ENCODE measurements at regions not wholly inside any gene's neighbourhood (a gene's known extent, or its start where the extent isn't known, plus 50 kb on each side); places are given as distances from the start of the nearest gene placed in this dataset.

DNA sequence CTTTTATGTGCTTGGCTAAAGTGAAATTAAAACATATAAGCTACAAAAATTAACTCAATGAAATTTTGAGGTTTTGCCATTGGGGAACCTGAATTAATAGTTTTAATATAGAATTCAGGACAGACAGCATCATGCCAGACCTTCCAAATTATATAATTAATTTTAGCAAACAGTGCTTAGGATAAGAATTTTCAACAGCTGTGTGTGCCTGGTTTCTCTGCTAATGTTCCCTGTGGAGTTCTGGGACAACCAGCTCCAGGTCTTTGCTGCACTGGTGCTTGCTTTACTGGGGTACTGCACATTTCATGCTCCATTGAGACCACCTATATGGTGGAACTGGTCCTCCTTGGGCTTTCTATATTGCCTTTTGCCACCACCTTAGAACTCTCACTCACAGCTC, 199.5 kb downstream of the NDFIP2 start:
- no peak for DNase-seq

DNA sequence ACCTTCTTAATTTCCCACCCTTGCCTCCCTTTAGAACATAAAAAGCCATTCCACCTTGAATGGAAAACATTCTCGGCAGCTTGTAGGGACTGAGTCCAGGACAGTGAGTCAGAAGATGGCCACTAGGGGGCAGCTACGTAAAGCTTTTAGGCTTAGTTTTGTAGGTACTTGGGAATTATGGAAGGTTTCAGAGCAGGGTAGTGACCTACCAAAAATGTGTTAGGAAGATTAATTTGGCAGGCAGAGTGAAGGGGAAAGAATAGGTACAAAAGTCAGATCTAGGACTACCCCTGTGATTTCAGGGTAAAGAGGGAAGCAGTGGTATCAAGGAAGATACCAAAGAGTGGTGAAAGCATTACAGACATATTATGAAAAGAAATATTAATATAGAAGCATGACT, 198.4 kb downstream of the NDFIP2 start:
- peak; percentile 19 to 70 for DNase-seq

DNA sequence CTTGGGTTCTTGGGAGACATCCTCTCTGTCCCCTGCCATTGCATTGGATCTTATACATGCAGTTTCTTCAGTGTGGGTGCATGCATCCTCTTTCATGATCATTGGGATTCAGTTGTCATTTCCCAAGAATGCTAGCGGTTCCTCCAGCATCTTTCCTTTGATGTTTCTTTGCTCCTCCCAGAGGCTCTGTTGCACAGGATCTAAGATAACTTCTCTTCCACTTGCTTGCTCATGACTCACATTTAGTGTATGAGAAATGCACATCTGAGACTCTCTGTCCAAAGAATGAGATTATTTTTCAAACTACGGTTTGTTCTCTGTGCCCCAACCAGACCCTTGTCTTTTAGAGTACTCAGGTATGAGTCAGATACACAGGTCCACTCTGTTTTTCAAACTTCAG, 197.1 kb downstream of the NDFIP2 start:
- no peak for DNase-seq

DNA sequence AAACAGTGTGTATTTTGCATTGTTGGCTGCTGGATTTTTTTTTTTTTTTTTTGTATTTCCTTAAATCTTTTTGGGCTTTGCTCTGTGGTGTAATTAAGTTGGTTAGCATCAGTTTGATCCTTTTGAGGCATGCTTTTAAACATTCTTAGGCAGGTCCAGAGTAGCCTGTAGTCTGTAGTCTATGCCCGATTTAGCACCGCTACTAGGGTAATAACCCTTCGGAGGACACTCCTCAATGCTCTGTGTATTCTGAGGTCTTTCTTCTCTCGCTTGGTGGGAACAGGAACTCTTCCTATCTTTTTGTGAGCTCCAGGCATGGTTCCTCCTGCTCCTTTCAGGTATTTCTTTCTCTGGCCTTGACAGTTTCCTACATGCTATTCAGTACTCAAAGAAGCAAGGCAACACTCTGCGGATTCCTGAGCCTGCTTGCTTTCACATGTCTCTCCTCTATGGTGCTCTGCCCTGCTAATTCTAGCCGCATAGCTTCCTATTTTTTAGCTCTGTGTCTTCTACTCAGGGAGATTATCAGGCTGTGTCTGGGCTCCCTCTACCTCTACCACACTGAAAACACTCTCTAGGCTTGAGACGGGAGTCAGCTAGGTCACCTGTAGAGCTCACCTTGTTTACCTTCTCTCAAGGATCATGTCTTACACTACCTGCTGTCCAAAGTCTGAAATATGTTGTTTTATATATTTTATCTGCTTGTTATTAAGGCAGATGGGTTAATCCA, 195.1 kb downstream of the NDFIP2 start:
- no peak for DNase-seq

DNA sequence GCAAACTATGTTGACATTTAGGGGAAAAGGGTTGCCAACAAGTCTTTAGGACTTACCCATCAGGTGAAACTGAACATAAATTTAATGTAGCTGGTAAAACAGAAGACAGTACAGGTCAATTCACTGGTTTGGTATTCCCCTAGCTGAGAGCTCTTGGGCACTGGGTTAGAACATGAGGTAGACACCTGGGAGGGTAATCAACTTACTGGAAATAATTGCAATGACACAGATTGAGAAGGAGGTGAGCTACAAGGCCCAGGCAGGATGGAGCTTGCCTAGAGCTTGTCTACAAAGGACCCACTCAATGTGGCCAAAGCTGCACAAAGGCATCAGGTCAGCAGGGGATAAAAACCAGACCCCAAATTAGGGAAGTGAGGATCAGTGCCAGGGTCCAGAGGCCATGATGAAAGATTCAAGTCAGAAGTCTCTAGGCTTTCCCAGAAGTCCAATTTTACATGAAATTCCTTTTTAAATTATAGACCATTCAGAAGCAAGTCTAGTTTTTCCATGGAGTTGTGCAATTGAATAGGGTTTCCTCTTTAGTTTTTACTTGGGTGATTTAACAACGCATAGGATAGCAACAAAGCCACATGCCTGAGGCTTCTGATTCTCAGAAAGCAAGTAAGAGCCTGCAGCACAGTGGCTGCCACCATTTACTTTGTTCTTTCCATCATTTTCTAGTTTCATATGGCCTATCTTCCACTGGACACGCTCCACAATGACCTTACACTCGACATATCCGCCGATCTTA, 194.0 kb downstream of the NDFIP2 start:
- no peak for DNase-seq

DNA sequence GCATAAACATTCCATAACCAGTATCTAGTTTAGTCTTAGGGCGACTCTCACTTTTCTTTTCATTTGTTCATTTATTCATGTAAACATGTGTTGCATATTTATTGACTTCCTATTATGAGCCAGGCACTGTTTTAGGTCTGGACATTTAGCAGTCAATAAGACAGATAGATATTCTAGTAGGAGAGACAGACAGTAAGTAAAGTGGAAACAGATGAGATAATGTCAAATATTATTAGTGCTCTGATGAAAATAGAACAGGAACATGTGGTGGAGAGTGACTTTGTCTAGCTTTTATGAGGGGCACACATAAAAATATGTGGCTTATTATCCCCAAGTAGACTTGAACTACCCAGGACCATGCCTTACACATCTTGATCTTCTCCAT, 193.0 kb downstream of the NDFIP2 start:
- DNase-seq: no peak

DNA sequence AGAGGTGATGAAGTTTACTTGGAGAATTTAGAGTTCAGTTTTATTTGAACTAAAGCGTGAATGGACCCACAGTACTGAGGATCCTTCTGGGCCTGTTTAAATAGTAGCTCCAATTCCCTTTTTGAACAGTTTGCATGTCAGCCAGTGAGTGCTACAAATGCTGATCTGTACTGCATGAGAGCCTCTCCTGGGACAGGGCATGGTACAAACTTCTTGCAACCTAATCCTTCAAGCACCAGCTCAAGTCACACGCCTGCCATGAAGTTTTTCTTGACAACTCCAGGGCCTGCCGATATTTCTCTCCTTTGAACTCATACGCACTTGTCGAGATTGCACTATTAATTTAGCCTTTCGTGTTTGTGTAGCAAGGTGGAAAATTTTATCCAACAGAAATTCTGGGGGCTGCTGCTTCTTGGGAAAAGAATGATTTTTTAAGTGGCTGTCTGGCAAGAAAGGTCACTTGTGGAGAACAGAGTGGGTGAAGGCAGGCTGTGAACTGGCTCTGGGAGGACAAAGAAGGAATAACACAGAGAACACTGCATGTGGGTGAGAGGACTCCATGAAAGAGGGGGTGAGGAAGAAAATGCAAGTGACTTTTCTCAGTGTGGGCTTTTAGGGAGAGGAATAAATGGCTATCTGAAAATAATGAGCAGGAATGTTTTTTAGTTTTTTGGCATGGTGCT, 192.5 kb downstream of the NDFIP2 start:
- no peak for DNase-seq

DNA sequence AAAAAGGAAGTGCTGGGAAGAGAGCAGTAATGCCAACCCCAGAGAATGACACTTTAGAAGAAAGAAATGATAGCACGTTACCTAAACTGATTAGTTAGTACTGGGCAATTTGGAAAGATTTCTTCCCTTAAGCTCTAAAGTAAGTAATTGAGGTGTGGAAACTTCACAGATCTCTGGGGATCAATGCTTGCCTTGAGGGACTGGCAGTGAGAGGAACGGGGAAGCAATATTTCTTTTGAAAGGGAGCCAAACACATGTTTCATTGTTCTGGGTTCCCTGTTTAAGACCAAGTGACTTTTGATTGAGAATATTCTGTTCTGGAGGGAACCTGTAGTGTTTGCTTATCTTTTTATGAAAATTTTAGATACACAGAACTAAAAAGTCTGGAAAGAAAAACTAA, 190.5 kb downstream of the NDFIP2 start:
- DNase-seq: no peak

DNA sequence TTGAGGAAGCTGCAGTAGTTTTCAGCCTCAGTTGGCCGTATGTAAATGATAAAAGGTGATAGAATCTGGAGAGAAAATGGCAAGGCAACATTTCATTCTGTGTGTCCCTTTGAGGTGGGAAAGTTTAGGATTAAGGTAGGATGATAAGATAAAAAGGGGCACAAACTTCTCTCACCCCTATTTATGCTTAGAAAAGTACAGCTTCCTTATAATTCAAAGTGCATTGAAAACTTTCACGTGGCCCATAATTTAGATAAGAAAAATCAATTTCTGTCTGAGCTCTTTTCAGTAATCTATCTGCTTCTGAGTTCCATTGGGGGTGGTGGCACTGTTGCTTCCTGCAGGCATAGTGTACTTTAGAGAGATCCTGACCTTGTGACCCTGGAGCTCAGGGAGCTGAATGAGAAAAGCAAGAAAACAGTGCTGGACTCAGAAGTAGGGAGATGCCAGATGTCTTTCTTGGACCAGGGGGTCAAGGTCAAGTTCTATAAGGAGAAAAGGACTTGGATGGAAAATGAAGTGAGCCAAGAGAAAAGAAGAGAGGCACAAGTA, 187.3 kb downstream of the NDFIP2 start:
- DNase-seq: no peak

DNA sequence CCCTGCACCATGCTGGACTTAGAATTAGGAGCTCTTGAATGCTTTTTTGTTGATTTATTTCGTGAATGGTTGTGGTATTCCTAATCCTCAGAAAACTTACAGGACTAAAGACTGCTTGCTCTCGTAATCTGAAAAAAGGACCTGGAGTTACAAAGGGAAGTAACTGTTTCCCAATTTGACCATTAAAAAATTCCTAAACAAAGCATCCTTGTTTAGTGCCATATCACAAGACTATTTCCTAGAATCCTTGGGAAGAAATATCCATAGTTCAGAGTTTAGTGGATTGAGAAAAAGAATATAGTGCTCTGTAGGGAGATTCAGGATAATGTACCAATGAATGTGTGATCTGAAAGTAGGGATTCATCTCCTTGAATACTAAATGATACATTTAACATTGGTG, 186.8 kb downstream of the NDFIP2 start:
- no peak for DNase-seq

DNA sequence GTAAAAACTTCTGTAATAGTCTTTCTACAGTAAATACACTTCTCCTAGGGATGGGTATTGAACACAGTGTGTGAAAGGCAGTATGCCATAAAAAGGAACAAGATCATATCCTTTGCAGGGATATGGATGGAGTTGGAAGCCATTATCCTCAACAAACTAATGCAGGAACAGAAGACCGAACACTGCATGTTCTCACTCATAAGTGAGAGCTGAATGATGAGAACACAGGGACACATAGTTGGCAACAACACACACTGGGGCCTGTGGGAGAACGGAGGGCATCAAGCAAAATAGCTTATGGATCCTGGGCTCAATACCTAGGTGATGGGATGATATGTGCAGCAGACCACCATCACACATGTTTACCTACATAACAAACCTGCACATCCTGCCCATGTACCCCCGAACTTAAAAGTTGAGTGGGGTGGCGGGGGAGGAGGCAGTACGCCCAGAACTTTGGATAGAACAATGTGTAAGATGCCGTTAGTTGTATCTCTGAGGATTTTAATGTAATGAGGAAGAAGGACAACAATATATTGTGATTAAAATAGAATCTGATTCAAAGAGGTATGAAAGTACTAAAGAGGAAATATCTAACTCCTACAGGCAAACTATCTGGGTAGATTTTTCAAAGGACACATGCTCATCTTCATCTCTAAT, 183.2 kb downstream of the NDFIP2 start:
- no peak for DNase-seq

DNA sequence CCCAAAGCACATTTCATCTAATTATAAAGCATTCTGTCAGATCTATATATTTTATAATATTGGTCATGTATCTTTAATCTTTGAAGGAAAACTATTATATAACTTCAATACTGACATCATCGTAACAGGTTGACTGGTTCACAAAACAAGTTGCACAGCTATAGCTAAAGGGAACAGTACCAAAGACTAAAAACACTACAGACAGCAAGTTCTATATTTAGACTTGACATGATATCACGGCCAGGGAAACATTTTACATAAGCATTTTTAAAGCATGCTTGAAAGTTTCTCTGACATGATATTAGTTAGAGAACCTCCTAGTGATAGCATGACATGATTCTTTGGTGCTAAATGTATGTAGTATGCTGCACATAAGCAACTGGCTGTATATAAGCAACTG, 182.5 kb downstream of the NDFIP2 start:
- DNase-seq: no peak

DNA sequence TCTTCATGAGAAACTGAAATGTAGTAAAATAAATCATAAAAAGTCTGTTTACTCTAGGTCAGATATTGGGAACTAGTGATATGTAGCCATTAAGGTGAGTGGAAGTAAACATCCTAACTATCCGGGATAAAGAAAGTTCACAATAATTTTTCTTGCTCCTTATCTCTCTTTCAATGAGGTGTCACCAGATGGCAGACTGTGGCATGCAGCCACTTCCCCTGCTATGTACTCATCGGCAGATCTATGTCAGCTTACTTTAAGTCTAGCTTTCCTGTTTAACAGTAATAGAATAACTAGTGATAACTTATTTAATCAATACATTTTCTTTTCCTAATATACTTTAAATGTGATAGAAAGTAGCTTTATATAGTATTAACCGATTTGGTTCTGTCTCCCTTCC, 181.9 kb downstream of the NDFIP2 start:
- no peak for DNase-seq

DNA sequence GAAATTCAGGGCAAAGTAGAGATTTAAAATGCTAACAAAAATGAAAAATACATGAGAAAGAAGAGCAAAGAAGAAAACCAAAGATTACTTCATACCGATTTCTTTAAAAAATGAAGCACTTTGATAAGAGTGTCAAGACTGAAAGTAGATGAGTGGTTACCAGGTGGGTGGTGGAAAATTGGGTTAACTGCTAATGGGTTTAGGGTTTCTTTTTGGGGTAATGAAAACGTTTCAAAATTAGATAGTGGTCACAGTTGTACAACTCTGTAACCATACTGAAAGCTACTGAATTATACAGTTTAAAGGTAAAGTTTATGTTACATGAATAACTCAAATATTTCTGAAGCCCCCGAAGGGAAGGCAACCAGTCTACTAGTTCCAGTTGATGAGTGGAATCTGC, 179.4 kb downstream of the NDFIP2 start:
- no peak for DNase-seq

DNA sequence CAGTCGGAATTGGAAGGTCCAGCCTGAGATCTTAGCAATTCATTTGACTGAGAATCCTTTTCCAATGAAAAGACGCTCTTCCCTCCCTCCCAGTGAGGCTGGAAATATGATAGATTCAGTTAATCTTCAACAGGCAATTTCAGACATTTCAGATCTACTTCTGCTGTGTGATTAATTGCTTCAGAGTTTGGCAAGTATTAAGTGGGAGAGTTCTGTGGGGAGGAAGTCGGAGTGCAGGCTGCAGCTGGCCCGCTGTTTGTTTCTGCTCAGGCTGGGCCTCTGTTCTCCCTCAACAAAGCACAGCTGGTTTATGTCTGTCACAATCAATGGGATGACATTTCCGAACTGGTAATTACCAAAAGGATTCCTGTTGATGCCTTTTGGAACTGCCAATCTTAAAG, 178.2 kb downstream of the NDFIP2 start:
- no peak for DNase-seq

DNA sequence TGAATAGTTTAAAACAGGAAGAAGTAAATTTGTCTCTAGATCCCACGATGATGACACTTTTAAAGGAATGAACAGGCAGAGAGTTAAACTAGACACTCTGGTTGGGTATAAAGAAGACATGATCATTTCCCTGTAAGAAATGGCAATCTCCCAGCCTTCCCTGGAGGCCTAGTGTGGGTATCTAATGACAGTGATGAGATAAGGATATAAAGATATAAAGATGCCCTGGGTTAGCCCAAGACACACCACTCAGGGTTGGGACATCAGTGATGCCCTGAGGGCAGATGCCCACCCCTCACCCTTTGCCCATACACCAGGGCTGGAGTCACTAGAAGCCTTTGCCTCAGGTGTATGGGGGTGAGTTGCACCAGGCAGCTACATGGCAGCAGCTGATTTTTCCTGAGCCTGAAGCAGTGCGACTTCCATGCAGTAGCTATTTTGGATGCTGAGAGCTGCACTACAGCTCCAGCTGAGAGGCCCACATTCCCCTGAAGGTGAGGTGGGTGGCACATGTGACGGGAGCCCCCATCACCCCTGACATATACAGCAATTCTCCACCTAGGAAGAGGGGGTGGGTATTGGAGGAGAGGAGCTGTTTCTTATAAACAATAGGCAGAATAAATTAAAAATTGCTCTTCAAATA, 177.5 kb downstream of the NDFIP2 start:
- no peak for DNase-seq

DNA sequence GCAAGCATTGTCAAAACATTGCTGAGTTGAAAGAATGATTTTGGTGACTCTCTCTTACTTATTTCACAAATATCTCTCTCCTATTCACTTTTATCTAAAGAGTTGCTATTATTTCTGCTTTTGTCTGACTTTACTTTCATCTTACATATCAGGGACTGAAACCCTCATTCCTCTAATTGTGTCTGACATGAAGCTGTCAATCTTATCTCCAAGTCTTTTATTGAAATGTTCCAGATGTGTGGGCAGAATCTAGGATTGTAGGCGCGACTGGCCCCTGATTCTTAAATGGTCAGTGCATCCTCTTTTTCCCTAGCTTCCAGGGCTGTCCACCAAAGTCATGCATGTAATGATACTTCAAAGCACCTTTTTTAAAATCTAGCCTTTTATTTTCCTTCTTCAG, 174.6 kb downstream of the NDFIP2 start:
- DNase-seq: no peak

DNA sequence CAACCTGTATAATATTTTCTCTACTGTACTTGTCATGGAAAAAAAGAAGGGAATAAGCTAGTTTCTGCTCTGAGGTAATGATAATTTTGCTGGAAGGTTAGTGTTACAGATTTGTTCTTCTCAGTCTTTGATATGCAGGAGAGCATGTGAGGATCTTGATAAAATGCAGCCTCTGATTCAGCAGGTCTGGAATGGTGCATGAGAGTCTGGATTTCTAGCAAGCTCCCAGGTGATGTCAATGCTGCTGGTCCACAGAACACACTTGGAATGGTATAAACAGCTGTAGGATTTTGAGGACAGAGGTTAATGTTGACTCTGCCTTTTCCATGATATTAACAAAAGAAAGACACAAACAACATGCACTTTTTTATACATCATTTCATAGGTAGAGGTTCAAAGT, 173.6 kb downstream of the NDFIP2 start:
- no peak for DNase-seq

DNA sequence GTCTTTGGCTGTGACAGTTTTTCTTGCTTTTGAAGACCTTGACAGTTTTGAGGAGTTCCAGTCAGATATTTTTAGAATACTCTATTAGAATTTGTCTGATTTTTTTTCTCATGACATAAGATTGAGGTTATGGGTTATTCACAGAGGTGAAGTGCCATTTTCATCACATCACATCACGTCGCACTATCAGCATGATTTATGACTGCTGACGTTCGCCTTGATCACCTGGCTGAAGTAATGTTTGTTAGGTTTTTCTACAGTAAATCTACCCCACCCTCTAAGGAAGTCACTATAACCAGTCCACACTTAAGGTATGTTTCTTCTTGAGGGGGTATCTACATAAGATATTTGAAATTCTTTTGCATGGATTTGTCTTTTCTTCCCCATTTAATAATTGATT, 169.7 kb downstream of the NDFIP2 start:
- DNase-seq: no peak

DNA sequence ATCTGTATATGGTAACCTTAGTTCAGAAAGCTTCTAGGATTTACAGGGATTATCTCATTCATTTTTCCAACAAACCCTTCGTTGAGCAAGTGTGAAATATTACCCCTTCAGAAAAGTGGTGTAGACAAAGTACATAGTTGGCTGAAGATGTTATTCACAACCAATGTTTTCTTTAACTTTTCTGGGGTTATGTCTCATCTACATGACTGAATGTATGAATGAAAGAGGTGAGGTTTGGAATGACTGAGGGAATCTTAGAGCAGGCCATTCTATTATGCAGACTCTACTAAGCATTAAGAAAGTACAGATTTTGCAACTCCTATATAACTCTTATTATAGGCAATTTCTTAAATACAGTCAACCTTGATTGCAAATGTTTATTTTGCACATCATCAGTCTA, 167.2 kb downstream of the NDFIP2 start:
- no peak for DNase-seq

DNA sequence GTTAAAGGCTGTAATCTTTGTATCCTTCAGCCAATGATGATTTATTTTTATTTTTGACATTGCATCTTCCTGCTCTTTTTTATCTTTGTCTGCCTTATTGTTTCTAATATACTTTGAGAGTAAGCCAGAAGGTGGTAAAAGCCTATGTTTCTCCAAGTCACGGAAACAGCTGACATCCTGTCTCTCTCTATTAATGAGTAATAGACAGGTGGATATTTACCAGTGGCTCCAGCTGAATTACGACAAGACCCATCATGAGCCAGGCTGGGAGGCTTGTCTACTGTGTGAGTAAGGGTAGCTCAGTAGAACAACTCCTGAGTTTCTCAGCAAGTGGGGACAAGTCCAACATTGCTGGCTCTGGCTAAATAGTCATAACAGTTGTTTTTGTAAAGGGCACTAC, 166.6 kb downstream of the NDFIP2 start:
- DNase-seq: peak; percentile 11 to 44

DNA sequence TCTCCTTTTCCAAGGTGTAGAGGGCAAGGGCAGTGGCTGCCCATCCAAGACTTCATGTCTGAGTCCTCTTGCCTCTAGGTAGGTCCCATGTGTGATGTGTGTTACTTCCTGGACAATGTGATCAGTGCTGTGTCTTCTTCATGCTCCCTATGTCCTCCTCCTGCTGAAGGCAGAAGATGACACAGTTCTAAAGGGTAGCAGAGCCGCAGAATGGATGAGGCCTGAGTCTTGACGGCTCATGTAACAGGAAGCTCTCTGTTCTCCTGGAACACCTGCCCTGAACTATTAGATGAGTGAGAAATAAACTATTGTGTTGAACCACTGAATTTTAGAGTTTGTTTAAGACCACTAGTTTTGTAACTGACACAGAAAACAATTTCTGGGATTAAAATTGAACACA, 165.9 kb downstream of the NDFIP2 start:
- DNase-seq: no peak

DNA sequence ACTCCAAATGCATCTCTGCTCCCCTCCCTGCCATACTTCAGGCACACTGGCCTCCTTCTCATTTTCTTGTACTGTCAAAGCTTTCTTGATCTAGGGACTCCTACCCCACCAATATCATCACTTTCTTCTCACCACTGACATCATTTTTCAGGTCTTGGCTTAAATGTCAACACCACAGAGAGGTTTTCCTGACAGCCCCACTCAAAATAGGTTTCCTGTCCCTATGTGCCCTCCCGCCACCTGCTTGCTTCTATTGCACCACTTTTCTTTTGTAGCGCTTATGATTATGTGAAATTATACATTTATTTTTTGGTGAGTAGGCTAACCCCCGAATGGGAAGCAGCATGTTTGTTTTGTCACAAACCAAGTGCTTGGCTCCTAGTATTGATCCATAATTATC, 164.6 kb downstream of the NDFIP2 start:
- DNase-seq: no peak
